ENCODE measurements at regions not wholly inside any gene's neighbourhood (a gene's known extent, or its start where the extent isn't known, plus 50 kb on each side); places are given as distances from the start of the nearest gene placed in this dataset.

DNA sequence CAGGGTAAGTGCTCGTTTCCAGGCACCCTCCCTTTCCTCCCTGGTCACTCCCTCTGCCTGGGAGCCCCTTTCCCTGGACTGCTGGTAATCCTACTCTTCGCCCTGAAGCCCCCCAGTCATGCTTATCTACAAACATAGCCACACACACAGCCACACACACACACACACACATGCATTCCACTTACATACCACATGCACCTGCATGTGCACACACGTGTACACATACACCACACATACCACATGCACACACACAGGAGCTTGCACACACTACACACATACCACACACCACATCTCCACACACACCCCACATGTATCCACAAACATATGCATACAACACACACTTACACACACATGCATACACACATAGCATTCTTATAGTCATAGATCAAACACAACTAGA lies 358.5 kb downstream of the GADD45G start:
- H3F3A ChIP-seq (ENCODE audit: insufficient read depth): no peaks in the 10 kb centered on the region
- no peak overlapping the region for H3K4me2 ChIP-seq (ENCODE audit: low read depth, low read length, poor library complexity, severe bottlenecking)
- no peak overlapping the region for H2AFZ ChIP-seq (ENCODE audit: low read depth, low read length, severe bottlenecking)
- H3K36me3 ChIP-seq (ENCODE audit: low read length): no peaks in the 10 kb centered on the region
- H3K79me2 ChIP-seq (ENCODE audit: insufficient read depth, low read length): no peaks in the 10 kb centered on the region
- no peak for TF ChIP-seq EZH2phosphoT487 (conservative IDR thresholded peaks at IDR 0.05; ENCODE audit: low read length)
- TF ChIP-seq, protein P1, sequence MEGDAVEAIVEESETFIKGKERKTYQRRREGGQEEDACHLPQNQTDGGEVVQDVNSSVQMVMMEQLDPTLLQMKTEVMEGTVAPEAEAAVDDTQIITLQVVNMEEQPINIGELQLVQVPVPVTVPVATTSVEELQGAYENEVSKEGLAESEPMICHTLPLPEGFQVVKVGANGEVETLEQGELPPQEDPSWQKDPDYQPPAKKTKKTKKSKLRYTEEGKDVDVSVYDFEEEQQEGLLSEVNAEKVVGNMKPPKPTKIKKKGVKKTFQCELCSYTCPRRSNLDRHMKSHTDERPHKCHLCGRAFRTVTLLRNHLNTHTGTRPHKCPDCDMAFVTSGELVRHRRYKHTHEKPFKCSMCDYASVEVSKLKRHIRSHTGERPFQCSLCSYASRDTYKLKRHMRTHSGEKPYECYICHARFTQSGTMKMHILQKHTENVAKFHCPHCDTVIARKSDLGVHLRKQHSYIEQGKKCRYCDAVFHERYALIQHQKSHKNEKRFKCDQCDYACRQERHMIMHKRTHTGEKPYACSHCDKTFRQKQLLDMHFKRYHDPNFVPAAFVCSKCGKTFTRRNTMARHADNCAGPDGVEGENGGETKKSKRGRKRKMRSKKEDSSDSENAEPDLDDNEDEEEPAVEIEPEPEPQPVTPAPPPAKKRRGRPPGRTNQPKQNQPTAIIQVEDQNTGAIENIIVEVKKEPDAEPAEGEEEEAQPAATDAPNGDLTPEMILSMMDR (IDR thresholded peaks at IDR 0.05; ENCODE audit: insufficient read depth, low read length, poor library complexity, severe bottlenecking): no peak
- no peak overlapping the region for H3K9ac ChIP-seq (ENCODE audit: low read length)
- no peaks in the 10 kb centered on the region for H4K20me1 ChIP-seq (ENCODE audit: low read depth, low read length)
- no peak overlapping the region for H3K4me3 ChIP-seq (ENCODE audit: insufficient read depth, low read length, poor library complexity, severe bottlenecking)
- H3K27ac ChIP-seq (ENCODE audit: low read depth, low read length): no peak overlapping the region
- H3K27me3 ChIP-seq (ENCODE audit: low read length): no peaks in the 10 kb centered on the region
- no peaks in the 10 kb centered on the region for H3K9me2 ChIP-seq (replicated peaks; ENCODE audit: insufficient read depth, low read length)
- H3K9me3 ChIP-seq (ENCODE audit: insufficient read depth, low read length): no peaks in the 10 kb centered on the region

DNA sequence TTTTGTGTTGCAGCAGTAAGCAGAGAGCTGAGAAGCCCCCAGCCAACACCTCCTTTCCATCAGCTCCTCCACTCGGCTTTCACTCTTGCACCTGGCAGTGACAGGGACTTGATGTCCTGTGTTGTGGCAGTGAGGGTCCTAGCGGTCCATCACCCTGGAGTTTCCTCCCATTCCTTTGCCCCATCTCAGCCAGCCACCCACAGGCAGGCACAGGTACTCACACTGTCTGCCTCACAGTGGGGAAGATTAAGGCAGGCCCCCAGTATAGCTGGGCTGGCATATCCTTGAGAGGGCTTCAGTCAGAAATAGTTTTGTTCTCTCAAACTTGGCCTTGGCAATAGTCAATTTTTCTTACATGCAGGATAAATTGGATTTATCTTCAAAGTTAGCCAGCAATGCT lies 362.7 kb downstream of the GADD45G start:
- H3K9me3 ChIP-seq (ENCODE audit: insufficient read depth, low read length): no peaks in the 10 kb centered on the region
- no peak overlapping the region for H2AFZ ChIP-seq (ENCODE audit: low read depth, low read length, severe bottlenecking)
- no peaks in the 10 kb centered on the region for H4K20me1 ChIP-seq (ENCODE audit: low read depth, low read length)
- H3K79me2 ChIP-seq (ENCODE audit: insufficient read depth, low read length): no peaks in the 10 kb centered on the region
- H3K36me3 ChIP-seq (ENCODE audit: low read length): no peaks in the 10 kb centered on the region
- no peaks in the 10 kb centered on the region for H3K27me3 ChIP-seq (ENCODE audit: low read length)
- no peaks in the 10 kb centered on the region for H3K9me2 ChIP-seq (replicated peaks; ENCODE audit: insufficient read depth, low read length)
- H3K4me2 ChIP-seq (ENCODE audit: low read depth, low read length, poor library complexity, severe bottlenecking): no peak overlapping the region
- TF ChIP-seq, protein P1 (IDR thresholded peaks at IDR 0.05; ENCODE audit: insufficient read depth, low read length, poor library complexity, severe bottlenecking): no peak
- TF ChIP-seq EZH2phosphoT487 (conservative IDR thresholded peaks at IDR 0.05; ENCODE audit: low read length): no peak
- no peaks in the 10 kb centered on the region for H3F3A ChIP-seq (ENCODE audit: insufficient read depth)
- no peak overlapping the region for H3K9ac ChIP-seq (ENCODE audit: low read length)
- no peak overlapping the region for H3K27ac ChIP-seq (ENCODE audit: low read depth, low read length)
- no peak overlapping the region for H3K4me3 ChIP-seq (ENCODE audit: insufficient read depth, low read length, poor library complexity, severe bottlenecking)

DNA sequence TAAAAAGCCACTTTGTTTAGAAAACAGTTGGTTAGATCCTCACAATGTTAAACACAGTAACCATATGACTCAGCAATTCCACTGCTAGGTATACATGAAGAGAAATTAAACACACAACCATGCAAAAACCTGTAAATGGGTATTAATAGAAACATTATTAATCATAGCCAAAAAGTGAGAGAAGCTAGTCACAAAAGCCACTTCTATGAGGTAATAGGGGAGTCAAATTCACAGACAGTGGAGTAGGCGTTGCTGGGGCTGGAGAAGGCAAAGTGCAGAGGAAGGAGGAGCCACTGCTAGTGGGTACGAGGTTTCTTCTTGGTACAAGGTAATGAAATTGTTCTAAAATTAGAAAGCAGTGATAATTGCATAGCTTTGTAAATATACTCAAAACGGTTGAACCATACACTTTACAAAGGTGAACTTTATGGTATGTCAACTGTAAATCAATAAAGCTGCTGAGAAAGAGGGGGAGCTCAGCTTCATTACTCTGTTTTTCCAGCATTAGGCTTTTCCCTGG lies 364.4 kb downstream of the GADD45G start:
- Histone ChIP-seq H3K27ac (ENCODE audit: low read depth, low read length) (no peak overlapping the region), H3K36me3 (ENCODE audit: low read length) (no peaks in the 10 kb centered on the region), H3K27me3 (ENCODE audit: low read length) (no peaks in the 10 kb centered on the region), H3F3A (ENCODE audit: insufficient read depth) (no peaks in the 10 kb centered on the region), H3K4me3 (ENCODE audit: insufficient read depth, low read length, poor library complexity, severe bottlenecking) (no peak overlapping the region), H3K4me2 (ENCODE audit: low read depth, low read length, poor library complexity, severe bottlenecking) (no peak overlapping the region), H3K9me2 (replicated peaks; ENCODE audit: insufficient read depth, low read length) (no peaks in the 10 kb centered on the region), H3K9ac (ENCODE audit: low read length) (no peak overlapping the region), H2AFZ (ENCODE audit: low read depth, low read length, severe bottlenecking) (no peak overlapping the region), H3K79me2 (ENCODE audit: insufficient read depth, low read length) (no peaks in the 10 kb centered on the region), H3K9me3 (ENCODE audit: insufficient read depth, low read length) (no peaks in the 10 kb centered on the region), H4K20me1 (ENCODE audit: low read depth, low read length) (no peaks in the 10 kb centered on the region)
- TF ChIP-seq EZH2phosphoT487 (conservative IDR thresholded peaks at IDR 0.05; ENCODE audit: low read length): no peak
- TF ChIP-seq, protein P1 (IDR thresholded peaks at IDR 0.05; ENCODE audit: insufficient read depth, low read length, poor library complexity, severe bottlenecking): no peak

Measured in SU-DHL-6 (cell line).